Astrocyte (in vitro differentiated cells and primary cell): ENCODE measurements at regions not wholly inside any gene's neighbourhood (a gene's known extent, or its start where the extent isn't known, plus 50 kb on each side); places are given as distances from the start of the nearest gene placed in this dataset.
A peak's percentile ranks its signal among the peaks of the same experiment; 100 is the strongest.

Experiments
- DNase-seq: peaks from one replicate; pipeline ENCODE4 v3.0.0-alpha.2; 2010; ENCODE audit warnings: low read depth
- FAIRE-seq: peaks from 2 replicates; lab custom pipeline; 2011; peaks lifted over from hg19 to GRCh38; lab: Jason Lieb, UNC
- H2AFZ ChIP-seq: 2 replicates; pipeline ENCODE4 v1.6.0; 2012; ENCODE audit warnings: low read depth, low read length, inconsistent platforms
- H3K27ac ChIP-seq: 2 replicates; pipeline ENCODE4 v1.5.1; 2011; ENCODE audit warnings: low read depth, low read length, inconsistent platforms
- H3K27me3 ChIP-seq: 2 replicates; pipeline ENCODE4 v1.6.0; 2011; ENCODE audit warnings: low read length, inconsistent platforms; ENCODE audit not compliant: insufficient read depth
- H3K36me3 ChIP-seq: 2 replicates; pipeline ENCODE4 v1.5.1; 2011; ENCODE audit warnings: low read length, inconsistent platforms; ENCODE audit not compliant: insufficient read depth
- H3K4me1 ChIP-seq: 2 replicates; pipeline ENCODE4 v1.5.1; 2011; ENCODE audit warnings: low read length, inconsistent platforms; ENCODE audit not compliant: insufficient read depth
- H3K4me2 ChIP-seq: 2 replicates; pipeline ENCODE4 v1.6.0; 2012; ENCODE audit warnings: low read length, inconsistent platforms
- H3K4me3 ChIP-seq: 2 replicates; pipeline ENCODE4 v1.5.1; 2011; ENCODE audit warnings: low read depth, mild to moderate bottlenecking, low read length, inconsistent platforms; ENCODE audit not compliant: insufficient read depth
- H3K79me2 ChIP-seq: 2 replicates; pipeline ENCODE4 v1.6.0; 2012; ENCODE audit warnings: mild to moderate bottlenecking, low read length, inconsistent platforms; ENCODE audit not compliant: insufficient read depth
- H3K9ac ChIP-seq: 2 replicates; pipeline ENCODE4 v1.6.0; 2012; ENCODE audit warnings: mild to moderate bottlenecking, low read length, inconsistent platforms
- H3K9me3 ChIP-seq: 2 replicates; pipeline ENCODE4 v1.5.1; 2012; ENCODE audit warnings: low read depth, mild to moderate bottlenecking, low read length, inconsistent platforms; ENCODE audit not compliant: insufficient read depth
- H4K20me1 ChIP-seq: 2 replicates; pipeline ENCODE4 v1.6.0; 2012; ENCODE audit warnings: low read length, inconsistent platforms; ENCODE audit not compliant: insufficient read depth
- H3K27ac Mint-ChIP-seq: one replicate; pipeline ENCODE4 v1.8.0; 2021; ENCODE audit warnings: mild to moderate bottlenecking, mixed read lengths; ENCODE audit not compliant: unreplicated experiment
- H3K27me3 Mint-ChIP-seq: one replicate; pipeline ENCODE4 v1.8.0; 2021; ENCODE audit warnings: low read depth, mixed read lengths; ENCODE audit not compliant: unreplicated experiment
- H3K36me3 Mint-ChIP-seq: one replicate; pipeline ENCODE4 v1.8.0; 2021; ENCODE audit warnings: low read depth, mixed read lengths; ENCODE audit not compliant: unreplicated experiment
- H3K4me1 Mint-ChIP-seq: one replicate; pipeline ENCODE4 v1.8.0; 2021; ENCODE audit warnings: low read depth, mixed read lengths; ENCODE audit not compliant: unreplicated experiment
- H3K4me3 Mint-ChIP-seq: one replicate; pipeline ENCODE4 v1.8.0; 2021; ENCODE audit warnings: mild to moderate bottlenecking, moderate library complexity, mixed read lengths; ENCODE audit not compliant: unreplicated experiment
- H3K9me3 Mint-ChIP-seq: one replicate; pipeline ENCODE4 v1.8.0; 2021; ENCODE audit warnings: mild to moderate bottlenecking, mixed read lengths; ENCODE audit not compliant: unreplicated experiment
- CTCF ChIP-seq: IDR thresholded peaks from 2 replicates; pipeline ENCODE4 v1.5.1; 2011; ENCODE audit warnings: low read depth, mild to moderate bottlenecking, inconsistent platforms, low read length, moderate library complexity; ENCODE audit not compliant: insufficient read depth
- EZH2 ChIP-seq: IDR thresholded peaks from 2 replicates; pipeline ENCODE4 v1.6.1; 2012; ENCODE audit warnings: mild to moderate bottlenecking, low read length, inconsistent platforms; ENCODE audit not compliant: insufficient read depth

DNA sequence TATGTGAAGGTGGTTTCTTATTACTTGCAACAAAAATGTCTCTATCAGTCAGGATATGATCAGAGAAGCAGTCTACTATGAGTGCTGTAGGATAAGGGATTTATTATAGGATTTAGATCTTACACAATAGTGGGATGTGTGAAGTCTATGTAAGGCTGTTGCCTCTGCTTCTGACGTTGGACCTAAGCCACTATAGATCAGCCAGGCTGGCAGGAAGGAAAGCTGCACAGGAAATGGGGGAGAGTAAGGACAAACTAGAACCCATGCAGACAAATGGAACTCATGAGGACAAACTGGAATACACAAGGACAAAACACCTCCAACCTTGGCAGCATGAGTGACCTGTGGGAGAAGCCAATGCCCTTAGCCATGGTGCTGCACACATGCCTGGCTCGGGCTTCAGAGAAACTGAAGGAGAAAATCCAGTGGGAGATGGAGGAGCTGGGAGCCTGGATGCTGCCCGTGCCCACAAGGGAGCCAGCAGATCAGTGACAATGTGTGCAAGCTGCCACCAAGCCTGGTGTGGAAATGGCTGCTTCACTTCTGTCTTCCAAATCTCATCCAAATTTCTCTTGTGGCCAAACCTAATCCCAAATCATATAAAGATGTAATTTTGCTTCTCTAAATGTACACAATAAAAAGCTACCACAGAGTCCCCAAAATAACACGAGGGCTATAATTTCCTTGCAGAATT is 147.0 kb upstream of the PCGF5 start:
- no peaks in the 10 kb centered on the region for H4K20me1 ChIP-seq
- Mint-ChIP-seq H3K27ac (no peak overlapping the region), H3K9me3 (peaks cover 4% of the 10 kb centered on the region), H3K4me3 (no peak overlapping the region), H3K4me1 (no peaks in the 10 kb centered on the region), H3K27me3 (peaks cover 22% of the 10 kb centered on the region), H3K36me3 (no peaks in the 10 kb centered on the region)
- no peak overlapping the region for H3K27ac ChIP-seq
- H3K27me3 ChIP-seq: peaks cover 5% of the 10 kb centered on the region
- TF ChIP-seq EZH2 (no peak), CTCF (no peak)
- DNase-seq (no peak), FAIRE-seq (no peak)
- no peak overlapping the region for H3K4me3 ChIP-seq
- H3K9ac ChIP-seq: no peak overlapping the region
- no peak overlapping the region for H3K4me2 ChIP-seq
- peaks cover 11% of the 10 kb centered on the region for H3K4me1 ChIP-seq
- no peaks in the 10 kb centered on the region for H3K79me2 ChIP-seq
- no peak overlapping the region for H2AFZ ChIP-seq
- H3K36me3 ChIP-seq: no peaks in the 10 kb centered on the region
- no peaks in the 10 kb centered on the region for H3K9me3 ChIP-seq

GRCh38 chr10:91076991-91077548 is 143.4 kb upstream of the PCGF5 start:
- Mint-ChIP-seq H3K27ac (no peak overlapping the region), H3K27me3 (peaks cover 21% of the 10 kb centered on the region), H3K4me1 (no peaks in the 10 kb centered on the region), H3K9me3 (peaks cover 4% of the 10 kb centered on the region), H3K4me3 (no peak overlapping the region), H3K36me3 (no peaks in the 10 kb centered on the region)
- H3K79me2 ChIP-seq: no peaks in the 10 kb centered on the region
- H3K36me3 ChIP-seq: no peaks in the 10 kb centered on the region
- H3K4me3 ChIP-seq: no peak overlapping the region
- no peaks in the 10 kb centered on the region for H3K9me3 ChIP-seq
- peak overlapping the region; percentile 33 for H3K9ac ChIP-seq
- FAIRE-seq: no peak
- DNase-seq: no peak
- H3K4me1 ChIP-seq: peaks cover 11% of the 10 kb centered on the region
- H2AFZ ChIP-seq: peak overlapping the region; percentile 24
- H3K27me3 ChIP-seq: peaks cover 3% of the 10 kb centered on the region
- no peak overlapping the region for H3K27ac ChIP-seq
- TF ChIP-seq CTCF (no peak), EZH2 (no peak)
- H4K20me1 ChIP-seq: no peaks in the 10 kb centered on the region
- H3K4me2 ChIP-seq: peak overlapping the region; percentile 77

- H3K4me1 ChIP-seq: peaks cover 11% of the 10 kb centered on the region
- Mint-ChIP-seq H3K9me3 (peaks cover 4% of the 10 kb centered on the region), H3K4me1 (no peaks in the 10 kb centered on the region), H3K27me3 (peaks cover 17% of the 10 kb centered on the region), H3K4me3 (no peak overlapping the region), H3K27ac (no peak overlapping the region), H3K36me3 (no peaks in the 10 kb centered on the region)
- peak overlapping the region; percentile 77 for H3K4me2 ChIP-seq
- H3K27me3 ChIP-seq: peaks cover 3% of the 10 kb centered on the region
- peak overlapping the region; percentile 24 for H2AFZ ChIP-seq
- H3K79me2 ChIP-seq: no peaks in the 10 kb centered on the region
- H3K27ac ChIP-seq: no peak overlapping the region
- TF ChIP-seq CTCF (no peak), EZH2 (no peak)
- H3K9me3 ChIP-seq: no peaks in the 10 kb centered on the region
- peak overlapping the region; percentile 33 for H3K9ac ChIP-seq
- H3K4me3 ChIP-seq: no peak overlapping the region
- DNase-seq: peak; percentile 41
- FAIRE-seq: no peak
- H4K20me1 ChIP-seq: no peaks in the 10 kb centered on the region
- no peaks in the 10 kb centered on the region for H3K36me3 ChIP-seq
These were observed 142.9 kb upstream of the PCGF5 start for GRCh38 chr10:91077549-91078071.
